SK-N-SH treated with all-trans-retinoic acid at 6 μM for 48 hours (cell line): ENCODE measurements at regions not wholly inside any gene's neighbourhood (a gene's known extent, or its start where the extent isn't known, plus 50 kb on each side); places are given as distances from the start of the nearest gene placed in this dataset.

Experiments used
- ESRRG ChIP-seq: fragments of 250-450 bp; sonication (Bioruptor Pico); IDR thresholded peaks from 2 replicates; pipeline ENCODE4 v1.6.1; 2021; ENCODE audit warnings: mild to moderate bottlenecking
- POU6F1 ChIP-seq: fragments of 250-450 bp; sonication (Bioruptor Pico); IDR thresholded peaks from 2 replicates; pipeline ENCODE4 v1.8.0; 2021; ENCODE audit warnings: low read depth, mild to moderate bottlenecking, moderate library complexity, borderline replicate concordance
- ZFP30 ChIP-seq: fragments of 450-650 bp; formaldehyde crosslinking; IDR thresholded peaks from 2 replicates; pipeline ENCODE4 v1.5.0; 2022; ENCODE audit warnings: mild to moderate bottlenecking, moderate library complexity

GRCh38 chr12:123083661-123084571 is 67.0 kb downstream of the PITPNM2 start:
- TF ChIP-seq ESRRG (CRISPR knock-in tag): no peak
- no peak for TF ChIP-seq ZFP30 (CRISPR knock-in tag)
- no peak for TF ChIP-seq POU6F1 (CRISPR knock-in tag)
